GM12878 (cell line): ENCODE measurements at regions not wholly inside any gene's neighbourhood (a gene's known extent, or its start where the extent isn't known, plus 50 kb on each side); places are given as distances from the start of the nearest gene placed in this dataset.

Experiments used
- ATAC-seq: fragments of 200-7000 bp; cut with Tn5 transposase; 3 replicates; pipeline ENCODE4 v1.9.1; 2020; ENCODE audit warnings: mild to moderate bottlenecking, moderate library complexity
- BruUV-seq: library from RNA; stranded (reverse); fragments of 400-500 nt; replicated peaks from 2 replicates; lab custom pipeline; 2021; lab: Mats Ljungman, UMichigan
- CTCF ChIA-PET: fragments of 300-600 bp; sonication (Branson Sonifier 250); formaldehyde crosslinking; extraction: SDS; loops from one replicate; lab custom pipeline; 2021; ENCODE audit warnings: inconsistent platforms; lab: Yijun Ruan, JAX
- POLR2A ChIA-PET: fragments of 350-600 bp; formaldehyde crosslinking; extraction: SDS; loops from one replicate; lab custom pipeline; 2021; ENCODE audit warnings: inconsistent platforms; lab: Charles Lee
- RAD21 ChIA-PET: fragments of 300-600 bp; sonication (Branson Sonifier 250); formaldehyde crosslinking; loops from one replicate; lab custom pipeline; 2023; ENCODE audit warnings: antibody characterized with exemption; ENCODE audit not compliant: unreplicated experiment; lab: Charles Lee
- SMC1A ChIA-PET: fragments of 300-600 bp; sonication (Branson Sonifier 250); formaldehyde crosslinking; loops from one replicate; lab custom pipeline; 2023; ENCODE audit not compliant: unreplicated experiment, uncharacterized antibody; lab: Charles Lee
- DNase-seq: peaks from one replicate; pipeline ENCODE4 v3.0.0-alpha.2; 2011; ENCODE audit warnings: low read depth, low spot score
- FAIRE-seq: peaks from 3 replicates; lab custom pipeline; 2011; peaks lifted over from hg19 to GRCh38; lab: Jason Lieb, UNC
- H2AFZ ChIP-seq: 2 replicates; pipeline ENCODE4 v1.6.0; 2011; ENCODE audit warnings: low read depth, low read length, control low read depth; ENCODE audit not compliant: control insufficient read depth
- H3K27ac ChIP-seq: 2 replicates; pipeline ENCODE4 v1.5.1; 2011; ENCODE audit warnings: control low read depth; ENCODE audit not compliant: control insufficient read depth, insufficient read depth
- H3K27me3 ChIP-seq, 2 experiments: replicated peaks in 1 of 2; 2 replicates each; pipeline versions ENCODE4 v1.6.0 to v1.6.1; 2011; ENCODE audit warnings: low read length in 1 of 2; ENCODE audit not compliant: control insufficient read depth in 2 of 2, insufficient read depth in 2 of 2
- H3K36me3 ChIP-seq, 2 experiments: 2 replicates each; pipeline ENCODE4 v1.5.1; 2011; ENCODE audit warnings: low read length in 1 of 2; ENCODE audit not compliant: control insufficient read depth in 2 of 2, insufficient read depth in 2 of 2
- H3K4me1 ChIP-seq: 2 replicates; pipeline ENCODE4 v1.6.1; 2011; ENCODE audit warnings: mild to moderate bottlenecking, low read length, moderate library complexity, mixed read lengths; ENCODE audit not compliant: control insufficient read depth, insufficient read depth
- H3K4me2 ChIP-seq: 2 replicates; pipeline ENCODE4 v1.6.0; 2011; ENCODE audit warnings: control low read depth; ENCODE audit not compliant: control insufficient read depth, insufficient read depth
- H3K4me3 ChIP-seq: fragments of 200-600 bp; sonication (generic); 2 replicates; pipeline ENCODE4 v1.5.1; 2016
- H3K79me2 ChIP-seq: 2 replicates; pipeline ENCODE4 v1.6.0; 2011; ENCODE audit warnings: low read length; ENCODE audit not compliant: control insufficient read depth, insufficient read depth
- H3K9ac ChIP-seq: 2 replicates; pipeline ENCODE4 v1.8.0; 2011; ENCODE audit warnings: low read length, control low read depth, mixed read lengths; ENCODE audit not compliant: control insufficient read depth, insufficient read depth
- H3K9me3 ChIP-seq: replicated peaks from 3 replicates; pipeline ENCODE4 v1.5.1; 2011; ENCODE audit warnings: mild to moderate bottlenecking, low read length; ENCODE audit not compliant: control insufficient read depth, insufficient read depth
- H4K20me1 ChIP-seq: 2 replicates; pipeline ENCODE4 v1.6.0; 2011; ENCODE audit not compliant: control insufficient read depth, insufficient read depth
- EED ChIP-seq: sonication (generic); IDR thresholded peaks from 2 replicates; pipeline ENCODE4 v1.6.1; 2016; ENCODE audit warnings: antibody characterized with exemption, low read depth
- ETV6 ChIP-seq, 2 experiments: fragments of 450-650 bp in 1 of 2; IDR thresholded peaks in 1 of 2; conservative IDR thresholded peaks in 1 of 2; 2 replicates each; pipeline ENCODE4 v1.6.1; 2014; ENCODE audit warnings: antibody characterized with exemption in 1 of 2, borderline replicate concordance in 1 of 2, low read depth in 1 of 2, mild to moderate bottlenecking in 1 of 2, moderate library complexity in 1 of 2
- GATAD2B ChIP-seq: fragments of 450-650 bp; conservative IDR thresholded peaks from 2 replicates; pipeline ENCODE4 v1.6.1; 2017; ENCODE audit warnings: low read depth, mild to moderate bottlenecking, moderate library complexity
- NRF1 ChIP-seq: conservative IDR thresholded peaks from 2 replicates; pipeline ENCODE4 v1.6.1; 2011; ENCODE audit warnings: mild to moderate bottlenecking, low read depth, low read length, improper control_type of control experiment
- PAX5 ChIP-seq: IDR thresholded peaks from 2 replicates; pipeline ENCODE4 v1.6.1; 2011; ENCODE audit warnings: low read depth, low read length, borderline replicate concordance
- POLR2A ChIP-seq: IDR thresholded peaks from 2 replicates; pipeline ENCODE4 v1.6.1; 2011; ENCODE audit warnings: low read depth, mild to moderate bottlenecking, low read length
- RELA ChIP-seq: fragments of 450-650 bp; IDR thresholded peaks from 2 replicates; pipeline ENCODE4 v1.8.0; 2014; ENCODE audit warnings: borderline replicate concordance; ENCODE audit not compliant: partially characterized antibody
- SMC3 ChIP-seq: IDR thresholded peaks from 2 replicates; pipeline ENCODE4 v1.6.1; 2011; ENCODE audit warnings: low read length, improper control_type of control experiment, borderline replicate concordance
- SUZ12 ChIP-seq: fragments of 200-600 bp; sonication (generic); IDR thresholded peaks from one replicate; pipeline ENCODE4 v1.6.1; 2018; ENCODE audit warnings: antibody characterized with exemption, mild to moderate bottlenecking; ENCODE audit not compliant: unreplicated experiment
- WRNIP1 ChIP-seq: IDR thresholded peaks from 2 replicates; pipeline ENCODE4 v1.6.1; 2011; ENCODE audit warnings: low read depth, low read length, improper control_type of control experiment, borderline replicate concordance
- WGBS: methylation state at CpG from one replicate; pipeline ENCODE4 v1.1.6; 2016; ENCODE audit warnings: low lambda C conversion rate; ENCODE audit not compliant: insufficient replicate concordance, insufficient coverage; ENCODE audit errors: missing lambda C conversion rate; 5-methylcytosine and 5-hydroxymethylcytosine counted together
- in situ Hi-C: fragments of 300-500 bp; cut with MboI; formaldehyde crosslinking; loops from 9 replicates; pipeline ENCODE4 v1.14.3; 2018; ENCODE audit warnings: mixed read lengths
- intact Hi-C: fragments of 100-400 bp; cut with micrococcal nuclease; formaldehyde crosslinking; loops from one replicate; pipeline ENCODE4 v1.14.2; 2022; ENCODE audit not compliant: unreplicated experiment
- TF ChIP-seq, protein P1 (sequence below): fragments of 450-650 bp; conservative IDR thresholded peaks from 2 replicates; pipeline ENCODE4 v1.6.1; 2017; ENCODE audit warnings: mild to moderate bottlenecking, moderate library complexity
- TF ChIP-seq, protein P2 (sequence below): IDR thresholded peaks from 2 replicates; pipeline ENCODE4 v1.6.1; 2011; ENCODE audit warnings: borderline replicate concordance, low read depth, mild to moderate bottlenecking, moderate library complexity, low read length; ENCODE audit not compliant: insufficient read depth, poor library complexity, severe bottlenecking
- TF ChIP-seq, protein P3 (sequence below): fragments of 450-650 bp; IDR thresholded peaks from 2 replicates; pipeline ENCODE4 v1.6.1; 2018; ENCODE audit warnings: mild to moderate bottlenecking, low read depth, moderate library complexity; ENCODE audit not compliant: partially characterized antibody

DNA sequence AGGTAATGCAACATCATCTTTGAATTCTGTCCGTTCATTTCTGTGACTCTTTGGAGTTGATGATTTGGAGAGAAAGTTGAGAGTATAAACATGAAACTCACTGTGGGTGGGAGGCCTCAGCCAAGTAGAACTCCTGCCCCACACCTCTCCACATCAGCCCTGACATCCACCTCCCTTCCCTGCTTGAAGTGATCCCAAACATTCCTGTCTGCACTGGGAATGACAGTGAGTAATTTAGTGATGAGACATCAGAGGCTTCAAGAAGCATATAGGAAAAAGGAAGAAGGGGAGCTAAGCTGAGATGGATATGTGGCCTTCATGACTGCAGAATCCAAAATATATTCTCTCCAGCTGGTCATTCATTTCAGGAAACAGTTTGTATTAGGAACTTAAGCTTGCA lies 151.8 kb downstream of the SPATA18 start:
- ChIA-PET CTCF (no interaction called here), SMC1A (no interaction called here), RAD21 (no interaction called here), POLR2A (no interaction called here)
- no peak overlapping the region for H3K4me2 ChIP-seq
- no peaks in the 10 kb centered on the region for H3K27me3 ChIP-seq
- H3K27ac ChIP-seq, result no peak overlapping the region
- FAIRE-seq (no peak), DNase-seq (no peak), ATAC-seq (no peak)
- BruUV-seq, result no TSS peak
- no peak overlapping the region for H3K9ac ChIP-seq
- 0% methylated on average over 1 of the region's 1 CpG for WGBS
- intact Hi-C loops (no loop called here), in situ Hi-C loops (no loop called here)
- H3K4me3 ChIP-seq, result no peak overlapping the region
- H3K79me2 ChIP-seq, result no peaks in the 10 kb centered on the region
- no peaks in the 10 kb centered on the region for H4K20me1 ChIP-seq
- no peaks in the 10 kb centered on the region for H3K4me1 ChIP-seq
- H3K36me3 ChIP-seq, result no peaks in the 10 kb centered on the region
- TF ChIP-seq PAX5, result no peak
- no peak for TF ChIP-seq EED
- no peak for TF ChIP-seq ETV6 (conservative IDR thresholded peaks at IDR 0.05 in 1 of 2, IDR thresholded peaks at IDR 0.05 in 1 of 2; ENCODE audit: borderline replicate concordance in 1 of 2, low read depth in 1 of 2)
- TF ChIP-seq POLR2A, result no peak
- TF ChIP-seq NRF1, result no peak
- no peak for TF ChIP-seq WRNIP1
- TF ChIP-seq, protein P1, sequence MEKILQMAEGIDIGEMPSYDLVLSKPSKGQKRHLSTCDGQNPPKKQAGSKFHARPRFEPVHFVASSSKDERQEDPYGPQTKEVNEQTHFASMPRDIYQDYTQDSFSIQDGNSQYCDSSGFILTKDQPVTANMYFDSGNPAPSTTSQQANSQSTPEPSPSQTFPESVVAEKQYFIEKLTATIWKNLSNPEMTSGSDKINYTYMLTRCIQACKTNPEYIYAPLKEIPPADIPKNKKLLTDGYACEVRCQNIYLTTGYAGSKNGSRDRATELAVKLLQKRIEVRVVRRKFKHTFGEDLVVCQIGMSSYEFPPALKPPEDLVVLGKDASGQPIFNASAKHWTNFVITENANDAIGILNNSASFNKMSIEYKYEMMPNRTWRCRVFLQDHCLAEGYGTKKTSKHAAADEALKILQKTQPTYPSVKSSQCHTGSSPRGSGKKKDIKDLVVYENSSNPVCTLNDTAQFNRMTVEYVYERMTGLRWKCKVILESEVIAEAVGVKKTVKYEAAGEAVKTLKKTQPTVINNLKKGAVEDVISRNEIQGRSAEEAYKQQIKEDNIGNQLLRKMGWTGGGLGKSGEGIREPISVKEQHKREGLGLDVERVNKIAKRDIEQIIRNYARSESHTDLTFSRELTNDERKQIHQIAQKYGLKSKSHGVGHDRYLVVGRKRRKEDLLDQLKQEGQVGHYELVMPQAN, result no peak
- TF ChIP-seq, all 136 proteins: peak for 0
- H3K9me3 ChIP-seq, result no peaks in the 10 kb centered on the region
- H2AFZ ChIP-seq, result no peak overlapping the region

DNA sequence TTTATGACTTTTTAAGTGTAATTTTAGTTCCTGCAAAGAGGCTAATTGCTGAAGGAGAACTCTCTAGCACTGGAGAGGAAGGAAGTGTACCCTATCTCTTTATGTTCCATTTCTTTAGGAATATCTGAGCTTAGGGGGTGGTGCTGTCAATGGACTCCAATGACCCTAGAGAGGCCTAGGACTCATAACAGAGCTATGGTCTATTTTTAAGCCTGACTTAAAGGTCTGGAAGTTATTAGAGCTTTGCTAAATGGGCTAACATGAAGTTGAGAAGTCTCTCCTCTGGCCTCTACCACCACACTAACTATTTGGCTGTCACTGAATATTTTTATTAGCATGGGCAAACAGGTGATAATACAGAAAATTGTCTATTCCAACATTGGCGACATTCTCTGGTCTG lies 152.2 kb downstream of the SPATA18 start:
- H3K36me3 ChIP-seq, result no peaks in the 10 kb centered on the region
- H4K20me1 ChIP-seq, result no peaks in the 10 kb centered on the region
- RAD21 ChIA-PET, result no interaction called here
- WGBS, result 65% methylated on average over 1 of the region's 1 CpG
- no peak overlapping the region for H3K9ac ChIP-seq
- DNase-seq (no peak), FAIRE-seq (no peak), ATAC-seq (no peak)
- no peak overlapping the region for H3K4me2 ChIP-seq
- H3K4me1 ChIP-seq, result no peaks in the 10 kb centered on the region
- no peaks in the 10 kb centered on the region for H3K79me2 ChIP-seq
- H3K27me3 ChIP-seq, result no peaks in the 10 kb centered on the region
- no peak overlapping the region for H2AFZ ChIP-seq
- intact Hi-C loops, result no loop called here
- no TSS peak for BruUV-seq
- H3K27ac ChIP-seq, result no peak overlapping the region
- no peak overlapping the region for H3K4me3 ChIP-seq
- POLR2A ChIA-PET, result no interaction called here
- in situ Hi-C loops, result no loop called here
- SMC1A ChIA-PET, result no interaction called here
- H3K9me3 ChIP-seq, result no peaks in the 10 kb centered on the region
- CTCF ChIA-PET, result no interaction called here
- TF ChIP-seq RELA (no peak), SUZ12 (no peak), SMC3 (no peak), GATAD2B (no peak)
- TF ChIP-seq, protein P2, sequence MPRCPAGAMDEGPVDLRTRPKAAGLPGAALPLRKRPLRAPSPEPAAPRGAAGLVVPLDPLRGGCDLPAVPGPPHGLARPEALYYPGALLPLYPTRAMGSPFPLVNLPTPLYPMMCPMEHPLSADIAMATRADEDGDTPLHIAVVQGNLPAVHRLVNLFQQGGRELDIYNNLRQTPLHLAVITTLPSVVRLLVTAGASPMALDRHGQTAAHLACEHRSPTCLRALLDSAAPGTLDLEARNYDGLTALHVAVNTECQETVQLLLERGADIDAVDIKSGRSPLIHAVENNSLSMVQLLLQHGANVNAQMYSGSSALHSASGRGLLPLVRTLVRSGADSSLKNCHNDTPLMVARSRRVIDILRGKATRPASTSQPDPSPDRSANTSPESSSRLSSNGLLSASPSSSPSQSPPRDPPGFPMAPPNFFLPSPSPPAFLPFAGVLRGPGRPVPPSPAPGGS, result no peak
- TF ChIP-seq, protein P3, sequence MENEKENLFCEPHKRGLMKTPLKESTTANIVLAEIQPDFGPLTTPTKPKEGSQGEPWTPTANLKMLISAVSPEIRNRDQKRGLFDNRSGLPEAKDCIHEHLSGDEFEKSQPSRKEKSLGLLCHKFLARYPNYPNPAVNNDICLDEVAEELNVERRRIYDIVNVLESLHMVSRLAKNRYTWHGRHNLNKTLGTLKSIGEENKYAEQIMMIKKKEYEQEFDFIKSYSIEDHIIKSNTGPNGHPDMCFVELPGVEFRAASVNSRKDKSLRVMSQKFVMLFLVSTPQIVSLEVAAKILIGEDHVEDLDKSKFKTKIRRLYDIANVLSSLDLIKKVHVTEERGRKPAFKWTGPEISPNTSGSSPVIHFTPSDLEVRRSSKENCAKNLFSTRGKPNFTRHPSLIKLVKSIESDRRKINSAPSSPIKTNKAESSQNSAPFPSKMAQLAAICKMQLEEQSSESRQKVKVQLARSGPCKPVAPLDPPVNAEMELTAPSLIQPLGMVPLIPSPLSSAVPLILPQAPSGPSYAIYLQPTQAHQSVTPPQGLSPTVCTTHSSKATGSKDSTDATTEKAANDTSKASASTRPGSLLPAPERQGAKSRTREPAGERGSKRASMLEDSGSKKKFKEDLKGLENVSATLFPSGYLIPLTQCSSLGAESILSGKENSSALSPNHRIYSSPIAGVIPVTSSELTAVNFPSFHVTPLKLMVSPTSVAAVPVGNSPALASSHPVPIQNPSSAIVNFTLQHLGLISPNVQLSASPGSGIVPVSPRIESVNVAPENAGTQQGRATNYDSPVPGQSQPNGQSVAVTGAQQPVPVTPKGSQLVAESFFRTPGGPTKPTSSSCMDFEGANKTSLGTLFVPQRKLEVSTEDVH, result no peak
